Activated gamma-delta T cell treated with anti-CD3 and anti-CD28 coated beads, Interleukin-2, amount 50 U/mL, for 16 hours (primary cell): ENCODE measurements at regions not wholly inside any gene's neighbourhood (a gene's known extent, or its start where the extent isn't known, plus 50 kb on each side); places are given as distances from the start of the nearest gene placed in this dataset.

Source experiments
- DNase-seq: peaks from one replicate; pipeline ENCODE4 v3.0.0-alpha.2; 2020; ENCODE audit warnings: low read depth

DNA sequence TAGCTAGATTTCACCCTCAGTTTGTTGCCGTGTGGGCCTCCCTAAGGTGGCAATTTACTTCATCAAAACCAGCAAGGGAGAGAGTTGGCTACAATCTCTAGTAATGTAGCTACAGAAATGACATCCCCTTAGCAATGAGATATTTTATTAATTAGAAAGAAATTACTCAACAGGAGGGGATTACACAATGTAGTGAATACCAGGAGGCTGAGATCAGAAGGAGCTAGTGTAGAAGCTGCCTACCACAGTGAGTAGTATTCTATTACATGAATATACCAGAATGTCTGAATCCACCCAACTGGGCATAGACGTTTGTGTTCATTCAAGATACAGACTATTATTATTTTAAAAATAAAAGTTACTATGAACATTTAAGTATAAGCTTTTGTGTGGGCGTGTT is 868.2 kb upstream of the CXADR start:
- DNase-seq: no peak

DNA sequence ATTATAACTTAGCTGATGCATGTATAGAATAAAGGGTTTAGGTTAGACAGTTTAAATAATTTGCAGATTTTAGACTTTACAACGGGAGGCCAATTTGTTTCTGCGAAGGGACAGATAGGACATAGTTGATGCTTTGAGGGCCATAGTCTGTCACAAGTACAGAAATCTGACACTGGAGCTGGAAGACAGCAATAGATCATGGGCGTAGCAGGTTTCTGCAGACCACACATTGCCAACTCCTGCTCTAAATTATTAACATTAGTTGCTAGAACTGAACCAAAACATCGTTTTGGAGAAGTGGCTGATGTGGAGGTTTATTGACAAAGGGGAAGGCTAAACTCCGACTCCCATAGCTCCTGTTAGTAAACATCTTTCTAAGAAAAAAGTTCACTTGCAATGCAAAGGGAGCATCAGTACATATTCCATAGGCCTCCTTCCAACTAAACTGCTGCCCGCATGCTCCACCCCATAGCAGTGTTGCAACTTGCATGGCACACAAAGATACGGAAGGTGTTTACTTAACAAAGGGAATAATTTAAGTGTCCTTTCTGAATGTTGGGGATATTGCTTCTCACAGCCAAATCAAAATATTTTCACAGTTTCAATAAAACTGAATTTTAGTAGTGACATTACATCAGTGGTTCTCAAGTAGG is 862.0 kb upstream of the CXADR start:
- no peak for DNase-seq

DNA sequence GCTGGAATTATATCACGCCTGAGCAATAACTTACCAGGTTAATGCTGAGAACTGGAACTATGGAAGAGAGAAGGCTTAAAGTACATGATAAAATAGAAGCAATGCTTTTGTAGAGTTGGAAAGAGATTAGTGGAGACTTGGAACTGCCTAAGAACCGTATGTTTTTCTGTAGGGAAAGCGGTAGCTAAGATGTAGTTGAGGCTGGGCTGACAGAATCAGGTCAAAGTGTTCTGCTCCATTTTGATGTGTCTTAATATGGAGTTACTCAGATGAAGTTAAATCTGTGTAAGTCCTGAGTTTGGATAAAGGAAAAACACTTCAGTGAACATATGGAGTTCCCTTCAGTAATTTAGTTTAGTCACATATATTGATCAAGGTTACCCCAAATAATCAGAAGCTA is 860.9 kb upstream of the CXADR start:
- DNase-seq: no peak

DNA sequence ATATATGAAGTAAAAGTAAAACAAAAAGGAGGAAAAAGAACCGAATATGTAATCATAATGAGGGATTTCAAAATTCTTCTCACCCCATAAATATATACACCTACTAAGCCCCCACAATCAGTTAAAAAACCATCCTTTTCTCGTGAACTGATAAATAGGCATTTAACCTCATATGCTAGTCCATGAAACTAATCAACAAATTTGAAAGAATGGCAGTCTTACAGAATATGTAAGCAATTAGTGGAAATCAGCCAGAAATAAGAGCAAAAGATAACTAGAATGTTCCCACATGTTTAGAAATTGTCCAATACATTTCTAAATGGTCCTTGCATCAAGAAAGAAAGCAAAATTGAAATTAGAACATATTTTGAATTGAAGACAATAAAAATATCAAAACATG is 849.4 kb upstream of the CXADR start:
- DNase-seq: no peak

GRCh38 chr21:16667395-16667794 is 845.4 kb upstream of the CXADR start:
- no peak for DNase-seq

- no peak for DNase-seq
Observed at GRCh38 chr21:16674949-16675348, 837.9 kb upstream of the CXADR start.

GRCh38 chr21:16676391-16676790 is 836.5 kb upstream of the CXADR start:
- DNase-seq: no peak

GRCh38 chr21:16678429-16679160 is 834.2 kb upstream of the CXADR start:
- DNase-seq: no peak

DNA sequence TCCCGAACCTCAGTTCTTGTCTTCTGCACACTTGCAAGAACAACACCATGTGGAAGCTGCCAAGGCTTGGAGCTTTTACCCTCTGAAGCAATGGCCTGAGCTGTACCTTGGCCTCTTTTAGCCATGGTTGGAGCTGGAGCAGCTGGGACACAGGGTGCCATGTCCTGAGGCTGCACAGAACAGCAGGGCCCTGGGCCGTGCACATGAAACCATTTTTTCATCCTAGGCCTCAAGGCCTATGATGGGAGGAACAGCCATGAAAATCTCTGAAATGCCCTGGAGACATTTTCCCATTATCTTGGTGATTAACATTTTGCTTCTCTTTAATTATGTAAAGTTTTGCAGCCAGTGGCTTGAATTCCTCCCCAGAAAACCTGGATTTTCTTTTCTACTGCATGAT is 817.8 kb upstream of the CXADR start:
- no peak for DNase-seq

GRCh38 chr21:16707274-16707673 is 805.6 kb upstream of the CXADR start:
- no peak for DNase-seq

DNA sequence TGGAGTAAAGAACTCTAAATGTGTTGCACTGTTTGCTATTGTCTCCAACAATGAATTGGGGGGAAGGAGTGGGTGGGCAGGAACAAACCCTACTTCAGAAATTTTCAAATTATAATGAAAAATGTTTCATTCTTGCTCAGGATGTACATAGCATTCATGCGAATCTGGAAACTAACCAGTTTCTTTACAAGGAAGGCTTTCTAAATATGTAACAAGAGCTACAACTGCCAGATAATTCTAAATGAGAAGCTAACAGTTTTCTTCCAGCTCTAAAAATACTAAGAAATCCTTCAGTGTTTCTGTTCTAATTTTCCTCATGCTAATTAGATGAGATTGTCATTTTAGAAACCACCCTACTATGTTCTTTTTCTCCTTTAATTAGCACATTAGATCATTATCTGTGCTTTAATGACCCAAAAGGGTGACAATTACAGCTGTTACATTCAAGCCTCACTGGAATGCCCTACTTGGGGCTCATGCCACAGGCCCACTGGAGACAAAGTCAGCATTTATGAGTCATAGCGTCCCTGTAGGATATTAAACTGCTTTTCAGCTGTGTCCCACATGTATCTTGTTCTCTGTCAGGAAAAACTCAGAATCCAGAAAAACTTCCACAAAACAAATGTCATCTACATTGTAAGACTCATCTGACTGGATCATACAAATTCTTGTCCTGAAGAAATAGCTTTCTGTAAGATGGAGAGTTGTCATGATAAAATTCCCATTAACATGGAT is 804.6 kb upstream of the CXADR start:
- DNase-seq: no peak

- DNase-seq: no peak
Observed at GRCh38 chr21:16709866-16710550, 802.8 kb upstream of the CXADR start.

- no peak for DNase-seq
Observed at GRCh38 chr21:16711757-16712156, 801.1 kb upstream of the CXADR start.

DNA sequence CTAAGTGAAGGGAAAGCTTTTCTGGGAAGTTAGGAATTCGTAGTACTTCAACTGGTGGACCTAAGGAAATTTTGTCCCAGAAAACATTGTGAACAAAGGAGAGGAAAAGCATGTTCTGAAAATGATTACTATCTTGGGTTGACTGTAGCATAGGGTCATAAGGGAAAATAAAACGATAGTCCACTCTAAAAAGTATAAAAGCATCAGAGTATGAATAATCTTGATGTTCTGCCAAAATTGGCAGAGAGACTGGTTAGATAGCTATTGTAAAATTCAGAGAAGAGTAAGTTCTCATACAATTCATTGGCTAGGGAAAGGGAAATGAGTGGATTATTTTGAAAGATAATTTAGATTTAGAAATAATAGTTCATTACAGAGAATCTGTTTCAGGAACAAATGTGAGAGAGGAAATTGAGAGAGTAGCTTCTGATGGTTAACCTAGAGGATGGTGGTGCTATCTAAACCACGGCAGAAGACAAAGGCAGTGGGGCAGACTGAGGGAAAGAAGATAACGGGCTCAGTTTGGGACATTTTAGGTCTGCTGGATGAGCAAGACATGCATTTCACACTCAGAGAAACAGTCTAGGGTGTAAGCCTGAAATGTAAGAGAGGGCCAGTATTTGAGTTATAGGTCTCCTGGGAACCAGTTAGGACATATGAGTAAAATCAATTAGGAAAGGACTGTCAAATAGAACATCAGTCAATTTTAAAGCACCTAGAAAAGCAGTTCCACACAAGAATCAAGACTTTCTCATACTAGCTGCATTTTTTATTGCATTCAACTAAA is 799.3 kb upstream of the CXADR start:
- DNase-seq: no peak

GRCh38 chr21:16740511-16740910 is 772.3 kb upstream of the CXADR start:
- no peak for DNase-seq

DNA sequence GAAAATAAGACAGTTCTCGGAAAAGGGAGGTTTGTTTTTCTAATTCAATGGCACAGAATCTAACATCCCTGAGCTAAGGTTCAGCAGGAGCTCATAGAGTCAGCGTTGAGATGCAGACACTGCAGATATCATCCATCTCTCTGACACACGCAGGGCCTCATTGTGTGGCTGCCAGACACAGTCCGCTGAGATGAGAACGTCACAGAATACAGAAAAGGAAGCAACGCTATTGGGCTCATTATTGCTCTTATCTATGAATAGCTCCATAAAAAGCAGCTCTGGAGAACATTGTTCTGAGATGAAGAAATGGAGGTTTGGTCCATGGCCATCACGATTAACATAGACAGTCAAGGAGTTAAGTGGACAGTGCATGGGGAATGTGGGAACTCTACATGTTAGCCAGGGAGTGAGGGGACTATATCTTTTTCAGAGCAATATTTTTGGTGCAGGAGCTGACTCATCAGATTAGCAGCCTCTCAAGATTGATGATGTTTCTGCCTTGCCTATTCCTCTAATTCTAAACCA is 771.6 kb upstream of the CXADR start:
- no peak for DNase-seq

- no peak for DNase-seq
Observed at GRCh38 chr21:16742131-16742641, 770.7 kb upstream of the CXADR start.

GRCh38 chr21:16742741-16743140 is 770.1 kb upstream of the CXADR start:
- no peak for DNase-seq

DNA sequence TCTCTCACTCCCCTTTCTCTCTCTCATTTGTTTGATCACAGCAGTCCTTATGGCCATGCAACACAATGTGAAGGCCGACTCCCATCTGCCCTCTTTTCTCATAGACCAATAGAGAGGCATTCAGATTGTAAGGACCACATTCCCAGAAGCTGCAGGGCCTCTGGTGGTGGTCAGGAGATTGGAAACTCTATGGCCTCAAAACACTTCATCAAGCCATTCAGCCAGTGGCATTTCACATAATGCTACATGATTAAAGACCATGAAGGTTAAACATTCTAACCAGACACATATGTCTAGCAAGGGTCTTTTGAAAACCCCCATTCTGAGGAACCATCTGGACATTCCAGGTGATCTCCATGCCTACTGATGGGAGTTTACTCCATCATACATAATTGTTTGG is 769.5 kb upstream of the CXADR start:
- DNase-seq: no peak

GRCh38 chr21:16750926-16751325 is 761.9 kb upstream of the CXADR start:
- no peak for DNase-seq

- DNase-seq: no peak
Observed at GRCh38 chr21:16751695-16752474, 761.0 kb upstream of the CXADR start.
